NCI-H2196 treated with DMSO at 0.1 percent for 48 hours (cell line): ENCODE measurements at regions not wholly inside any gene's neighbourhood (a gene's known extent, or its start where the extent isn't known, plus 50 kb on each side); places are given as distances from the start of the nearest gene placed in this dataset.
A peak's percentile ranks its signal among the peaks of the same experiment; 100 is the strongest.

ENCODE experiments used
- DNase-seq: peaks from one replicate; lab custom pipeline; 2025; ENCODE audit not compliant: unreplicated experiment; lab: John Stamatoyannopoulos, UW

DNA sequence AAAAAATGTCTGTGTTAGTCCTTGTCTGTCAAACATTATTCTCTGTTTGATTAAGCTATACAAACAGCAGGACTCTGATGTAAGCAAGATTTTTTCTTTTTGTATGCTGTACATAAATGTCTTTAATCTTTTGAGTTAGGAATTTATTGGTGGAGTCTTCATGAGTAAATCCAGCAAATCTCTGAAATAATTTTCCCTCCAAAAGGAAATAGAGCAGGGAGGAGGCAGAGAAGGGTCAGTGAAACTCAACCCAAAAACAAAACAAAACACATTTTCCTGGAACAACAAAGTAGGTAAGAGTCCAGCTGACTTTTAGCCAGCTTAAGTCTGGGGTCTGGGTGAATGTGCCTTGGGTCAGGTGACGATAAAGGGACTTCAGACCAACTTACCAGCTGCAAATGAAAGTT lies 113.7 kb downstream of the FOXA2 start:
- DNase-seq: no peak

DNA sequence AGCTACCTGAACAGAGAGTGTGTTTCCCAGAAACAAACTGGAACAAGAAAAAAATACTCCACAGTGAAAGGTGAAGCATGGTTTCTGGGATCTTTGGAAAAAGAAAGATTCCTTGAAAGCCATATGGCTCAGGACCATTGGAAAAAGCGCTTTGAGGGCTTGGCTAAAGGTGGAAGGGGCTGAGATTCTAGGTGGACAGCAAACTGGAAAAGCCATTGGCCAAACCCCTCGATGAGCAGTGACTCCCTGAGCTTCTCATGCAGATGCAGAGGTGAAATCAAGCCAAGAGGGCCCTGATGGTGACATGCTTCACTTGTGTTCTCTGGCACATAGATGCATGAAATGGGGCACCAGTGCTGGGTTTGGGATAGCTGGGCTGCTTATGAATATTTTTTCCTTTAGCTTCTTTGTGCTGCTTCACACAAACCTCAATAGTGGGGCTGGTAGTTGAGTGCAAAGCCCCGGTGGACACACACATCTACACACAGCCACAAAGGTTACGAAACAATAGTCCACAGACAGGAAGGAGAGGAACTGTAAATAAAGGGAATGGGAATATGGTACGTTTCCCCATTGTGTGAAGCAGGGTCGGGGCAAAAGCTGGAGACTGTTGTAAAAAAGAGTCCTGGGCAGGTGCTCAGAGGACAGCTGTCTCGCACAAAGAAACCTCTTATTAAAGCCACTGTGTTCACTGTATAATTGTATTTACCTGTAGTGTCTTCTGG lies 117.8 kb downstream of the FOXA2 start:
- no peak for DNase-seq

DNA sequence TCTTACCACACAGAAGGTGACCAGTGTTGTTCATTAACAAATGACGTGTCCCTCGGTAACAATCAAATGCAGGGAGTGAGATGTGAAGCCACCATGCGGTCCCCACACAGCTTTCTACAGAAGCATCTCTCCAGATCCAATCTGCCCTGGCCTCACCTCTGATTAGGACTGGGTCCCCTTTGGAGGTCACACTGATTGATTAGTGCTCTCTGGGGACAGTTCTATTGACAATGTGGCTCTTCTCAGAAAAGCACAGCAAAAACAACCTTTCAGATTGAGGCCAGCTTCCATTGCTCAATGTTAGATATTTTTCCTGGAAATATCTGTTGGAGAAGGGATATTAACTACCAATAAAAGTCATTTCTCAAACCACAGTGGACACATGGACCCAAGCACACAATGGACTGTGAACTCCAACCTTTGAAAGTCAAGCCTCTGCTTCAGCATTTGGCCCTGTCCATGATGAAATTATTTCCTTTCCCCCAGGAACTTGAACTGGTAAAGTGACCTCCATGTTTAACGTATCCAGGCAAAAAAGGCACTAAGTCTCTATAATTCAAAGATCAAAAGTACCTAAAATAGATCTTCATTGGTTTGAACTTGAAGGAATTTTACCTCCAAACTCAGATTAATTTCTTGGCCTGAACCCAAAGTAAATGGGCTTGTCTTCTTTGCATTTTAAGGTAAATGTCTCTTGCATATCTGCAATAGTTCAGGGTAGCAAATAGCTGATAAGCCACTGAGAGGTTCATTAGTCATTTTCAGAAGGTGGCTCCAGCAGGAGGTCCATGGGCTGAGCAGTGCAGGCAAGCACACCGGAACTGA lies 118.5 kb downstream of the FOXA2 start:
- DNase-seq: no peak

DNA sequence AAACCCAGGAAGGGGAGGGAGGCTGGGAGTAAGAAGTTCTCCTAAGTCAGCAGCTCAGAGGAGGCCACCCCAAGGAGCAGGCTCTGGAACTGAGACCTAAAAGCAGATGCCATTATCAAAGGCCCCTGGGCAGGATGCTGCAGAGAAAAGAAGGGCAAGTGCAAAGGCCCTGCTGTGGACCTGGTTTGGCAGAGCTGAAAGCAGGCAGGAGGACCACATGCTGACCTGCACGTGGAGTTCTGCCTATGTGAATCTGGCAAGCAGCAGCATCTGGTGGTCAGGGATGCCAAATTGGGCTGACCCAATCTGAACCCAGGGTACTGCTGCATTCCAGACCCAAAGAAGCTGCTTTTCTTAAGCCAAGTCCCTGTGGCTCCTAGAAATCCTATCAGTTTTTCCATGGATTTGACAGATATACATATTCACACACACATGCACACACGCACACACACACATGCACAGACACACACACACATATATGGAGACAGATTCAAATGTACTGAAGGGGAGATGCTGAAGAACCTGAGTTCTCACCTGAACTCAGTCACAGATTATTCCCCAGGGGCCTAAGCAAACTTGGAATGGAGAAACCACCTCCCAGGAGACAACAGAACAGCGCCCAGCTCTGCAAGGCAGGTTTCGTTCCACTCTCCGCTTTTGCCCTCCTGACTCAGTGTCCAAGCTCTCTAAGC lies 119.9 kb downstream of the FOXA2 start:
- no peak for DNase-seq

DNA sequence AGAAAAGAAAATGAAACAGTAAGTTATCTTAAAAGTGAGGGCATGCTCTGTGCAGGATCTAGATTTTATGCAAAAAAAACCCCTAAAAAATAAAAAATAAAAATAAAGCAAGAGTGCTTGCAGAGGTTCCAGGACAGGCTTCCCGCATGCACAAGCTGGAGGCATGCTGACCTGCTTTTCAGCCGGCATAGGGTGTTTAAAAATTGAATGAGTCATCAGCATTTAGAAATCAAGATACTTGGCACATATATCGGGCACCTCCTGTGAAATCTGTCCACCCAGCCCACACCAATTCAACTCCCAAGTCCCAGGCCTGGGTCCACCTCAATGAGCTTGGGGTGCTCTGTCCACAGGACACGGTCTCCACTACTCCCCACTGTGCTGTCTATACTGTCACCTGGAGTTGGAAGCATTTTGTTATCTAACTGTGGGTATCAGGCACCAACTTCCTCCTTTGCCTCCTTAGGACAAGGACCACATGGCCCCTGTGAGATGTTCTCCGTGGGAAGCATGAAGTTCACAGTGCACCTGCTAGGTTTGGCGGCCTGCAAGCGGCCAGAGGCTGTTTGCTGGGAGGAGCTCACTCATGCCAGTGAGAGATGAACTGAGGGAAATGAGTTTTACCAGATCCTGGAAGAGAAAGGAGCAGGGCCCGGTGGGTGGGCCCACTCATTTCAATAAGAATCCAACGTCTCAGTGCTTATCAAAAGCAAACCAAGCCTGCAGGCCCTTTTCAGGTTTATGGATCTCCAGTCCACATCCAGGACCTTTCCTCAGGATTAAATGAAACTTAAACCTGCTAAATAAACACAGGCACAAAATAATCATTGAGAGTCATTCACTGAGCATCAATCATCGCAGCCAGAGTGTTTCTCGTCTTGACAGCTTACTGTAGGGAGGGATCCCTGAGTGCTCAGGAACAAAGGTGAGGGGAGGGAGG lies 121.1 kb downstream of the FOXA2 start:
- no peak for DNase-seq

DNA sequence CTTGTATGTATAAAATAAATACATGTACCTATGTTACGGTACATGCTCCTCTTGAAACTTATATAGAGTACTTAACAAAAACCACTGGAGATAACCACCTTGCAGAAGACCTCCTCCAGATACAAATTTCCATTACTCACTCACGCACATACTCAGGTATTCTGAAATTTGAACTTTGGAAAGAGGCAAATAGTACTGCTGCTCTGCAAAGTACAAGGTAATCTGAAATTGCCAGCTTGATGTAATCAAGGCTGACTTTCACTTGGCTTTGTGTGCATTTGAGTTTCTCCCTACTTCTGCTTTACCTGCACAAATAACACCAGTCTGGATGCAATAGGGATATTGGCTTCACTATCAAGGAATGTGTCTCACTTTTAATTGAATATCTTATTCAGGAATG lies 123.6 kb downstream of the FOXA2 start:
- DNase-seq: no peak

DNA sequence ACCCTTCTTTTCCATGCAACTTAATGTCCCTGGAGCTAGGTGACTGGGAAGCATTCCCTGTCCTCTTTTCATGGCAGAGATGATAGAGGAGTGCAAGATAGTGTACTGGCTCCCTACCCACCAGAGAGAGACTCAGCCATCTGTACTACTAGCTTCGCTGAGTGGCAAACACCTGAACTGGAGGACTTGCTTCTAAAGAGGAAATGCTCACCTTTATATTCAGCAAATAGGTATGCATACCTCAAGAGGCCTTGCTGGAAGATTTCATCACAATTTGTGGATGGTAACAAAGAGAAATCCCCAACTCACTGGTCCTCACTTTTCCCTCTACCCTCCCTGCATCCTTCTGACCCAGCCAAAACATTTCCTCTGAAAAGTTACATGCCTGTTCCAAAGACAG lies 124.1 kb downstream of the FOXA2 start:
- no peak for DNase-seq

DNA sequence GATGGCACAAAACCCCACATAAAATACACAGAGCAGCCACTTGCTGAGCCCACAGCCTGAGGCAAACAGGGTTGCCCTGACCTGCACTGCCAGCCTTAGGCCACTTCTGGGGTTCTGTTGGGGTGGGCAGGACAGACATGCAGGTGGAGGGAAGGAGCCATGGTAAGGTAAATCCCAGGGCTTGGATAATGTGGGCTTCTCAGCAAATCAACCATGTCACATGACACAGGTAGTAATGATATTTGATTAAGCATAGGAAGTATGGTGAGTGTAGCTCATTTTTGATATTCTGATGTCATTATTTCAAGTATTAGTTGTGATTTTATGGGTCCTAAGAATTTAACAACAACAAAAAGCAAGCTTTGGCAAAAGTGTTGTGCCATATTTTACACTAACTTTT lies 124.6 kb downstream of the FOXA2 start:
- DNase-seq: no peak

DNA sequence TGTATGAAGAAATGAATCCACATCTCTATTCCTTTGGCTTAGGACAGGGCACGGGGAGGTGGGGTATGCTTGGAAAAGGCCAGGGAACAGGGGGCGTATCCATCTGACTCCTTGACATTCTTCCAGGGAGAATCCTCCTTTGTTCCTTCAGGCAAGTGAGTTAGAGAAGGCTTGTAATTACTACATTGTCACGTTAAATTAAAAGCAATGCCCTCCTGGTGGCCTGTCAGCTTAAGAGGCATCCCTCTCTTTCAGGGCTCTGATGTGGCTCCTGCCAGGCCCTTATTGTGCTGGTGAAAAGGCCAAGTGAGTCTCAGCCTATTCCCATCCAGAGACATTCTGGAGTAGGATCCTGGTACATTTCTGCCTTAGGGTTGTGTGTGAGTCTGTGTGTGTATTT lies 128.3 kb downstream of the FOXA2 start:
- DNase-seq: no peak

DNA sequence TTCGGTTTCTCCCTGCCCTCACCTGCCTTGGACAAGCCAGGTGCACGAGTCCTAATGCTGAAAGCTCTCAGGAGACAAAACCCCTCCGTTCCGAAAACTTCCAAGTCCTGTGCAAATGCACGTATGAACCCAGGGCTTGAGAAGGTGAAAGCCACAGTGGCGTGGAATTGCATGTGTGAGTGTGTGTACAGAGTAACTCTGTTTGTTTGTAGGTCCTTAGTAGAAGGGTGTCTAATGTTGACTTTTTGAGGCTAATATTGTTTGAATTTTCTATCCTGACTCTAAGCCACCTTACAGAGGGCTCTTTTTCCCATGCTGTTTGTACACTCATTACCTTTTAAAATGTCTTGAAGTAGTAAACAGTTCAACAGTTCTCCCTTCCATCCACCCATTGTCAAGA lies 129.1 kb downstream of the FOXA2 start:
- DNase-seq: no peak

DNA sequence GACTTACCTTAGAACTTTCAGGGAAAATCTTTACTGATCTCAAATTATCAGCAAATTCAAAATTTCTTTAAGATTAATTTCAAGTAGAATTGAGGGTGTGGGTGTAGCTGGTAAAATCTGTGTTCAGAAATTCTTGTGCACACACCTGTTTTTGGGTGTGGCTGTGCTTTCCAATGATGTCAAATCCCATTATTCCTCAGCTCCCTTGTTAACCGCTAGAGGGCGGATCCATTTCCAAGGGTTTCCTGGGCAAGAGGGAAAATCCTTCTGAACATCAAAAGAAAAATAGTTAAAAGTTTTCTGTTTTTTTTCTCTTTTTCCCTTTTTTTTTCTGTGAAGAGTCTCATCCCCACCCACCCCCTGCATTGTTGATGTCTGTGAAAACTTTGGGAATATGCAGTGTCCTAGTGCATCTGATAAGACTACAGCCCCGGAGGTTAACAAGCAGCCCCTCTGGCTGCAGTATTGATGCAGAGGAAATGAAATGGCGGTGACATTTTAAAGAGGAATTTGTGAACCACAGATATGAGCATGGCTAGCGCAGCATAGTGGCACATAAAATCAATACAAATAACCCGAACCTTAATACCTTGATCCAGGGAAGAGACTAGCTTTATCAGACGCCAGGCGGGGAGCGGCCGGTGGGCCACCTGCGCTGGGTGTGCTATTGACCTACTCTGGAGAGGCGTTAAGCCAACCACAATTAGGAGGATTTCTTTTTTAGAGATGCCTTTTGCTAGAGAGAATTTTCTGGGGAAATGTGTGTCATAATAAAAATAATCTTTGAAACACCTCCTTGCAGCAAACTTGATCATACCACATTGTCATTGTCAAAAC lies 130.9 kb downstream of the FOXA2 start:
- no peak for DNase-seq

DNA sequence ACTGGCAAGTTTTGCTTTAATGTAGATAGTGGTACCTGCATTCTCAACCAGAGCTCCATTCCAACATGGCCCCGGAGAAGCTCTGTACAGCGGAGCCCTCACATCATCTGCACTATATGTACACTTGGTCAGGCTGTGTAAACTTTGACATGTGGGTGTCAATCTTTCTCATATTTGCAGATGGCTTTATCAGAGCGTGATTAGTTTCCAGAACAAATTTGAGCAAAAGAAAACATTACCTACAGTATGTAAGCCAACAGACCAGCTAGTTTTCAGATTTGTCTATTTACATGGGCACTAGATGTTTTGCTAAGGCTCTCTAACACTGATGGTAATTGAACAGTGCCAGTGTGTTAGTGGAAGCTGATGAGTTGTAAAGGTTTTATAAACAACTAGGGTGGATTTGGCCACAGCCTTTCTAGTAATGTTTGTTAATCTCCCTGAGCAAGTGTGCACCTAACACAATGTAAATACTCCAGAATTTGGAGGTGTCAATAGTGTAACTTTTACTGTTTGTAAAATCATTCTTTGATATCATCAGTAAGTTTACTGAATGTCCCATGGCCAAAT lies 131.8 kb downstream of the FOXA2 start:
- DNase-seq: no peak

DNA sequence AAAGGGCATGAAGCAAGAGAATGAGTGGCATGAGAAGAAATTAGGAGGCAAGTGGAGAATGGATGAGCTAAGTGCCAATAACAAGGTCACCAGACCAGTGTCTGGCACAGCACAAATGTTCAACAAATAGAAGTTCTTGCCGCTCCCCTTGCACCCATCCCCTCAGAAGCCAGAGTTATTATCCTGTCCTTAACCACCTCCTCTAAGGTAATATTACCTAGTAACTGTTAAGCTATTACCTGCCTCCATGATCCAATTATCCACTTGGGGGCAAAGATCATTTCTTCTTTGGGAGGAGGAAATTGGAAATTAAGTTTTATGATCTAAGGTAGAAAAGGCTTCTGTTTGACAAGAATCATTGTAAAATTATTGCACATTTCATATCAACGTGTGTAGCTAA lies 133.8 kb downstream of the FOXA2 start:
- DNase-seq: no peak

DNA sequence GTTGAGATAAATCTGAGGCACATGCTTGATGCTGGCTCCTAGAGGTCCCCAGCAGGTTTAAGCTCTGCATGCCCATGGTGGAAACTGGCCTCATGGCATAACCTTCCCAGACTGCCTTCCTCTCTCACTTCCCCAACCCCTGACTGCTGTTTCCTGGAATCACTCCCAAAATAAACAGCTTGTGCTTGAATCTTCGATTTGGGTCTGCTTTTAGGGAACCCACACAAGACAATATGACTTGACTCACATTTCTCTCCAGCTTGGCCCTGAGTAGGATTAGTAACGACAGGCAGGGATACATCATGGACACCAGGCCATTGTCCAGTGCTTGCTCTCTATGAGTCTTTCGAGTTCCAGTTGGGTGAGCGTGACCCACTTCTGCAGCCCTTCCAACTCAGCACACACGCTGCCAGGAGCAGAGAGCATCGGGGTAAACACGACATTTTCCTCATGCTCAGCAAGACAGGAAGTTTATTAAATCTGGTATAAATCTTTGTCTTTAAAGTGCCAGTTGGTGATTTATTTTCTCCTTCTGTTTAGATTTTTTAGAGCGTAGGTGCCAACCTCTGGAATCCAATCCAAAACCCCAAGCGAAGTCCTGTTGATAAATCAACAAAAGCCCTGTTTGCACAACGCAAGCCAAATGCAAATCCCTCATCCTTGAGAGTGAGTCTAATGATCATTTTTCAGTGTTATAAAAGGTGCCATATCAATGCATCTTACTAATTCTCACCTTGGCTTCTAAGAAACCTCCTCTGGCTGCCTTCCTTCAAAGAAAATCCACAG lies 135.0 kb downstream of the FOXA2 start:
- peak; percentile 35 for DNase-seq

DNA sequence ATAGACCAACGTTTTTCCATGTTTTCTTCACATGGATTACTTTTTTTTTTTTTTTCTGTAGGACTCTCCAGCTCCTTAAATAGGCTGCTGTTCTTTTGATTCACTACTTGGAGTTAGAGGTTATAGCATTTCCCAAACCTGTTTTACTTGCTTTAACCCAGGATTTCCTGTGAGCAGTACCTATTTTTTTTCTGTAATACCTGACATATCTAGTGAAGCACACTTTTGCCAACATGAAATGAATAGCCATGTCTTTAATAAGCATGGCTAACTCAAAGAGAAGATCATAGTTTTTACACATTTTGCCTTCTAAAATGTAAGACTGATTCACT lies 137.0 kb downstream of the FOXA2 start:
- DNase-seq: no peak

DNA sequence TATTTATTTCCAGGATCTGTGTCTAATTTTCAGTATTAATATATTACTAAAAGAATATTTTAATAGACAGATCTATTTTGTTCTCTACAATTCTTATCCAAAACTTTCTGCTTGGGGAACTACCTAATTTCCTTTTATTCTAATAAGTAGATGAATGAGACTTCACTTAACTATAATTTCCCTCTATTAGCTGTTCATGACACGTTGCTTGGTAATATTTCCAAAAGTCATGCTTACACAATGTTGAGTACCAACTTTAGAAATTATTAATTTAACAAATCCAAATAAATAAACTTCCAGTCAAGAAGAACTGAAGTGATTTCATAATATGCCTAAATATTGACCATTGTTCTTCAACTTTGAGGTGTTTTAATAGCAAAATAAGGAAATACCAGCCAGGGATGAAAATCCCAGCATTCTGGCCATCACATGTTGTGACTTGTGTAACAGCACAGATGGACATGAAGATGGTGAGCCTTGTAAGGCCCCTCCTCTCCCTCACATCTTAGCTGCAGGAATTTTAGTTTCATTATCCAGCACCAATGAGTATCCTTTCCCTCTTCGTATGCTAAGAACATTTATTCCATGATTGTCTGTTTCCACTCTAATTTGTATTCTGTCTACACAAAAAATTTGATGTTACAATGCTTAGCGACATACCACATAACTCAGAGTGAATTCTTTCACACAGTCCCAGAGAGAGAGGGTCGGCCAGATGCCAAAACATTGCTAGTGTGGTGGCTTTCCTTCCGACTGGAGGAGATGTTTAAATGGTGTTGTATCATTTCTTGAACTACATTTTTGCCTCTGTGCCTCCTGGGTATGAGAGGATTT lies 137.5 kb downstream of the FOXA2 start:
- DNase-seq: no peak

DNA sequence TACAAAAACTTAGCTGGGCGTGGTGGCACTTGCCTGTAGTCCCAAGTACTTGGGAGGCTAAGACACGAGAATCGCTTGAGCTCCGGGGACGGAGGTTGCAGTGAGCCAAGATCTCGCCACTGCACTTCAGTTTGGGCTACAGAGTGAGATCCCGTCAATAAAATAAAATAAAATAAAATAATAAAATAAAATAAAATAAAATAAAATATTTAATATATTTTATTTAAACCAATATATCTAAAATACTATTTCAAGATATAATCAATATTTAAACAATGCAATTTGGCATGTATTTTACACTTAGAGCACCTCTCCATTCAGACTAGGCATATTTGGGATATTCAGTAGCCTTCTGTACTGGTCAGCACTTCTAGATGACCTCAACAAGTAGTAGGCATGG lies 142.1 kb downstream of the FOXA2 start:
- no peak for DNase-seq

DNA sequence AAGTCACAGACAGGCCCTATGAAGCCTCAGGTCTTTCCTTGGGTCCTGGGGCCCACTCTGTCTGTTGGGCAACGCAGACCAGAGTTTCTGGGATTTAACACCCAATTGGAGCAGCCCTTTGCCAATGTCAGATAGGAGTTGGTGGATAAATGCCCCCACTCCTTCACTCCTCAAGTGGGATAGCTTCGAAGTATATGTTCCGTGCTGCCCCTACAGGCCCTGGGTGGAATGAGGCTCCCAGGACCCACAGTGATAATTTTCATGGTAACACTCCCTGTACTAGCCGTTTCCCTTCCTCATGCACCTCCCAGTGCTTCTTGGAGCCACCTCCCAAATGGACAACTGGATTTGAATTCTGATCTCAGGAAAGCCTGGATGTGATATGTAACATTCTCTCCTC lies 145.4 kb downstream of the FOXA2 start:
- DNase-seq: no peak
